ENCODE measurements at regions not wholly inside any gene's neighbourhood (a gene's known extent, or its start where the extent isn't known, plus 50 kb on each side); places are given as distances from the start of the nearest gene placed in this dataset.

GRCh38 chr18:67954594-67954993 is 438.1 kb upstream of the DSEL start:
- no peak for DNase-seq

GRCh38 chr18:67951137-67951536 is 434.6 kb upstream of the DSEL start:
- DNase-seq = no peak

GRCh38 chr18:67938660-67939059 is 422.1 kb upstream of the DSEL start:
- DNase-seq = no peak

- no peak for DNase-seq
Measured at GRCh38 chr18:67935638-67936037, 419.1 kb upstream of the DSEL start.

GRCh38 chr18:67933271-67933670 is 416.8 kb upstream of the DSEL start:
- no peak for DNase-seq

- DNase-seq = no peak
Measured at GRCh38 chr18:67932271-67932670, 415.8 kb upstream of the DSEL start.

GRCh38 chr18:67926929-67927864 is 410.7 kb upstream of the DSEL start:
- no peak for DNase-seq

- no peak for DNase-seq
Measured at GRCh38 chr18:67924656-67925055, 408.1 kb upstream of the DSEL start.

- DNase-seq = no peak
Measured at GRCh38 chr18:67919316-67919715, 402.8 kb upstream of the DSEL start.

GRCh38 chr18:67916097-67916496 is 399.6 kb upstream of the DSEL start:
- DNase-seq = no peak

- DNase-seq = no peak
Measured at GRCh38 chr18:67913040-67913439, 396.5 kb upstream of the DSEL start.

GRCh38 chr18:67901573-67901972 is 385.1 kb upstream of the DSEL start:
- DNase-seq = no peak

GRCh38 chr18:67896451-67896850 is 379.9 kb upstream of the DSEL start:
- DNase-seq = no peak

- no peak for DNase-seq
Measured at GRCh38 chr18:67893916-67894315, 377.4 kb upstream of the DSEL start.

GRCh38 chr18:67876871-67877270 is 360.4 kb upstream of the DSEL start:
- peak in 1 of 2 experiments; percentile 14 for DNase-seq

GRCh38 chr18:67875944-67876343 is 359.4 kb upstream of the DSEL start:
- DNase-seq = no peak

- DNase-seq = no peak
Measured at GRCh38 chr18:67875060-67875459, 358.5 kb upstream of the DSEL start.

GRCh38 chr18:67865400-67865799 is 348.9 kb upstream of the DSEL start:
- DNase-seq = no peak

- DNase-seq = no peak
Measured at GRCh38 chr18:67864677-67865340, 348.3 kb upstream of the DSEL start.

GRCh38 chr18:67862069-67862468 is 345.5 kb upstream of the DSEL start:
- no peak for DNase-seq

GRCh38 chr18:67854340-67854739 is 337.8 kb upstream of the DSEL start:
- DNase-seq = no peak

- DNase-seq = no peak
Measured at GRCh38 chr18:67846422-67847098, 330.0 kb upstream of the DSEL start.

- DNase-seq = no peak
Measured at GRCh38 chr18:67845035-67845434, 328.5 kb upstream of the DSEL start.

- DNase-seq = no peak
Measured at GRCh38 chr18:67840379-67840778, 323.9 kb upstream of the DSEL start.

Measured in SHP77 (cell line).